Neural progenitor cell (in vitro differentiated cells): ENCODE measurements at regions not wholly inside any gene's neighbourhood (a gene's known extent, or its start where the extent isn't known, plus 50 kb on each side); places are given as distances from the start of the nearest gene placed in this dataset.
"Not testable (repeated sequence)": the region's sequence is repeated elsewhere in the genome, so short reads cannot be mapped to it uniquely, and the experiment has no call there.

Experiments used
- DNase-seq: peaks from one replicate; pipeline ENCODE4 v3.0.0-alpha.2; 2016; ENCODE audit warnings: low spot score
- H2AFZ ChIP-seq: fragments of 200-600 bp; sonication (generic); replicated peaks from 2 replicates; pipeline ENCODE4 v1.6.1; 2016; ENCODE audit warnings: antibody characterized with exemption
- H3F3A ChIP-seq: fragments of 200-600 bp; sonication (generic); 2 replicates; pipeline ENCODE4 v1.6.1; 2016; ENCODE audit warnings: antibody characterized with exemption, low read depth
- H3K27ac ChIP-seq: fragments of 200-600 bp; sonication (generic); 2 replicates; pipeline ENCODE4 v1.5.1; 2016; ENCODE audit warnings: mild to moderate bottlenecking
- H3K27me3 ChIP-seq: fragments of 200-600 bp; sonication (generic); 2 replicates; pipeline ENCODE4 v1.6.1; 2016; ENCODE audit warnings: mild to moderate bottlenecking, moderate library complexity
- H3K36me3 ChIP-seq: fragments of 200-600 bp; sonication (generic); 2 replicates; pipeline ENCODE4 v1.5.1; 2016
- H3K4me1 ChIP-seq: fragments of 200-600 bp; sonication (generic); 2 replicates; pipeline ENCODE4 v1.6.1; 2016; ENCODE audit warnings: mixed run types
- H3K4me2 ChIP-seq: fragments of 200-600 bp; sonication (generic); 2 replicates; pipeline ENCODE4 v1.6.1; 2016
- H3K4me3 ChIP-seq: fragments of 200-600 bp; sonication (generic); 2 replicates; pipeline ENCODE4 v1.5.1; 2016
- H3K79me2 ChIP-seq: fragments of 200-600 bp; sonication (generic); 2 replicates; pipeline ENCODE4 v1.6.1; 2016; ENCODE audit warnings: low read depth
- H3K9ac ChIP-seq: fragments of 200-600 bp; sonication (generic); 2 replicates; pipeline ENCODE4 v1.6.1; 2016
- H3K9me3 ChIP-seq: fragments of 200-600 bp; sonication (generic); 2 replicates; pipeline ENCODE4 v1.5.1; 2016; ENCODE audit warnings: low read depth
- H4K20me1 ChIP-seq: fragments of 200-600 bp; sonication (generic); 2 replicates; pipeline ENCODE4 v1.6.1; 2016; ENCODE audit warnings: low read depth
- H3K27ac Mint-ChIP-seq: 3 replicates; pipeline ENCODE4 v1.8.0; 2021; ENCODE audit warnings: mixed read lengths
- H3K27me3 Mint-ChIP-seq: 2 replicates; pipeline ENCODE4 v1.8.0; 2022; ENCODE audit warnings: low read depth, mild to moderate bottlenecking, inconsistent platforms, moderate library complexity, mixed read lengths; ENCODE audit not compliant: insufficient read depth
- H3K36me3 Mint-ChIP-seq: 3 replicates; pipeline ENCODE4 v1.8.0; 2021; ENCODE audit warnings: mixed read lengths
- H3K4me1 Mint-ChIP-seq: 3 replicates; pipeline ENCODE4 v1.8.0; 2021; ENCODE audit warnings: mixed read lengths
- H3K4me3 Mint-ChIP-seq: 3 replicates; pipeline ENCODE4 v1.8.0; 2021; ENCODE audit warnings: mild to moderate bottlenecking, moderate library complexity, mixed read lengths
- H3K9me3 Mint-ChIP-seq: 3 replicates; pipeline ENCODE4 v1.8.0; 2020; ENCODE audit warnings: mixed read lengths
- CTCF ChIP-seq: fragments of 200-600 bp; sonication (generic); IDR thresholded peaks from 2 replicates; pipeline ENCODE4 v1.5.1; 2017; ENCODE audit warnings: antibody characterized with exemption, mild to moderate bottlenecking
- EZH2 ChIP-seq: fragments of 200-600 bp; sonication (generic); IDR thresholded peaks from 2 replicates; pipeline ENCODE4 v1.6.1; 2017; ENCODE audit warnings: antibody characterized with exemption, mild to moderate bottlenecking, moderate library complexity
- EZH2phosphoT487 ChIP-seq: fragments of 200-600 bp; sonication (generic); IDR thresholded peaks from 2 replicates; pipeline ENCODE4 v1.6.1; 2017; ENCODE audit warnings: antibody characterized with exemption

- no peak for DNase-seq
- no peaks in the 10 kb centered on the region for H3K9me3 Mint-ChIP-seq
- Histone ChIP-seq H3K79me2 (no peaks in the 10 kb centered on the region), H3K36me3 (no peaks in the 10 kb centered on the region), H3K9me3 (peaks cover 4% of the 10 kb centered on the region), H3K4me2 (no peak overlapping the region), H4K20me1 (no peaks in the 10 kb centered on the region), H3K4me3 (no peak overlapping the region), H3K27ac (no peak overlapping the region), H3K4me1 (no peaks in the 10 kb centered on the region), H3K9ac (no peak overlapping the region), H3K27me3 (no peaks in the 10 kb centered on the region), H2AFZ (no peak overlapping the region), H3F3A (no peaks in the 10 kb centered on the region)
- no peaks in the 10 kb centered on the region for H3K36me3 Mint-ChIP-seq
- H3K4me3 Mint-ChIP-seq, result no peak overlapping the region
- H3K27me3 Mint-ChIP-seq, result no peaks in the 10 kb centered on the region
- H3K4me1 Mint-ChIP-seq, result no peaks in the 10 kb centered on the region
- H3K27ac Mint-ChIP-seq, result no peak overlapping the region
- TF ChIP-seq CTCF (no peak), EZH2phosphoT487 (no peak), EZH2 (no peak)
Observed at GRCh38 chrX:30997411-30997810, 74.4 kb downstream of the FTHL17 start.

- H3K27ac ChIP-seq, result no peak overlapping the region
- Mint-ChIP-seq H3K4me3 (no peak overlapping the region), H3K36me3 (no peaks in the 10 kb centered on the region), H3K9me3 (no peaks in the 10 kb centered on the region), H3K4me1 (no peaks in the 10 kb centered on the region), H3K27me3 (no peaks in the 10 kb centered on the region), H3K27ac (no peak overlapping the region)
- peaks cover 4% of the 10 kb centered on the region for H3K9me3 ChIP-seq
- H4K20me1 ChIP-seq, result no peaks in the 10 kb centered on the region
- no peaks in the 10 kb centered on the region for H3K36me3 ChIP-seq
- H3F3A ChIP-seq, result no peaks in the 10 kb centered on the region
- no peaks in the 10 kb centered on the region for H3K4me1 ChIP-seq
- TF ChIP-seq EZH2phosphoT487 (no peak), EZH2 (no peak)
- no peak overlapping the region for H3K4me3 ChIP-seq
- H3K9ac ChIP-seq, result no peak overlapping the region
- no peak for DNase-seq
- H3K27me3 ChIP-seq, result no peaks in the 10 kb centered on the region
- no peaks in the 10 kb centered on the region for H3K79me2 ChIP-seq
- H3K4me2 ChIP-seq, result no peak overlapping the region
- no peak overlapping the region for H2AFZ ChIP-seq
Observed at GRCh38 chrX:30995705-30996104, 76.1 kb downstream of the FTHL17 start.

- no peaks in the 10 kb centered on the region for H3K9me3 Mint-ChIP-seq
Observed at GRCh38 chrX:30995060-30995700, 76.7 kb downstream of the FTHL17 start.

GRCh38 chrX:30994018-30994417 lies 77.8 kb downstream of the FTHL17 start:
- not testable (repeated sequence) for H3K79me2 ChIP-seq, H3K9ac ChIP-seq, H3K27ac ChIP-seq, H3K4me2 ChIP-seq, H3K27me3 ChIP-seq, H3K4me3 ChIP-seq, H2AFZ ChIP-seq, H3K4me3 Mint-ChIP-seq, H3K27me3 Mint-ChIP-seq, H3K4me1 Mint-ChIP-seq, H3K36me3 ChIP-seq, DNase-seq, H3K4me1 ChIP-seq, H3K27ac Mint-ChIP-seq, H3F3A ChIP-seq, H4K20me1 ChIP-seq, H3K9me3 ChIP-seq, H3K9me3 Mint-ChIP-seq, H3K36me3 Mint-ChIP-seq

More at GRCh38 chrX:30995060-30995700, 76.7 kb downstream of the FTHL17 start:
- Histone ChIP-seq H3K9me3 (peaks cover 4% of the 10 kb centered on the region), H3K79me2 (no peaks in the 10 kb centered on the region), H3K9ac (no peak overlapping the region), H3K4me1 (no peaks in the 10 kb centered on the region), H4K20me1 (no peaks in the 10 kb centered on the region), H3K27me3 (no peaks in the 10 kb centered on the region), H3F3A (no peaks in the 10 kb centered on the region), H3K4me2 (no peak overlapping the region), H3K4me3 (no peak overlapping the region), H3K36me3 (no peaks in the 10 kb centered on the region), H2AFZ (no peak overlapping the region), H3K27ac (no peak overlapping the region)
- no peaks in the 10 kb centered on the region for H3K4me1 Mint-ChIP-seq
- H3K4me3 Mint-ChIP-seq, result no peak overlapping the region
- H3K36me3 Mint-ChIP-seq, result no peaks in the 10 kb centered on the region
- H3K27me3 Mint-ChIP-seq, result no peaks in the 10 kb centered on the region
- DNase-seq, result no peak
- H3K27ac Mint-ChIP-seq, result no peak overlapping the region
- TF ChIP-seq EZH2 (no peak), EZH2phosphoT487 (no peak), CTCF (no peak)
